Endodermal cell (in vitro differentiated cells): ENCODE measurements at regions not wholly inside any gene's neighbourhood (a gene's known extent, or its start where the extent isn't known, plus 50 kb on each side); places are given as distances from the start of the nearest gene placed in this dataset.

Experiments used
- DNase-seq: peaks from one replicate; pipeline ENCODE4 v3.0.0-alpha.2; 2017
- H3K27ac ChIP-seq: 2 replicates; pipeline ENCODE4 v1.5.1; 2013; ENCODE audit warnings: mild to moderate bottlenecking, low read depth, low read length, moderate library complexity
- H3K27me3 ChIP-seq: 2 replicates; pipeline ENCODE4 v1.6.1; 2013; ENCODE audit warnings: mild to moderate bottlenecking, low read length, moderate library complexity; ENCODE audit not compliant: insufficient read depth, control insufficient read depth, poor library complexity, severe bottlenecking
- H3K36me3 ChIP-seq: 2 replicates; pipeline ENCODE4 v1.7.0; 2013; ENCODE audit warnings: mild to moderate bottlenecking, low read length, moderate library complexity; ENCODE audit not compliant: control insufficient read depth, insufficient read depth
- H3K4me1 ChIP-seq: one replicate; pipeline ENCODE4 v1.7.0; 2013; ENCODE audit warnings: low read length; ENCODE audit not compliant: control insufficient read depth, insufficient read depth
- H3K4me3 ChIP-seq: 2 replicates; pipeline ENCODE4 v1.5.1; 2013; ENCODE audit warnings: mild to moderate bottlenecking, low read length, moderate library complexity
- H3K9ac ChIP-seq: 2 replicates; pipeline ENCODE4 v1.6.1; 2013; ENCODE audit warnings: mild to moderate bottlenecking, low read length, moderate library complexity; ENCODE audit not compliant: poor library complexity, severe bottlenecking; ENCODE audit errors: extremely low read depth
- H3K9me3 ChIP-seq: 2 replicates; pipeline ENCODE4 v1.6.1; 2013; ENCODE audit warnings: mild to moderate bottlenecking, low read length, moderate library complexity; ENCODE audit not compliant: control insufficient read depth
- H3K27ac Mint-ChIP-seq: 2 replicates; pipeline ENCODE4 v1.8.0; 2020; ENCODE audit warnings: mixed read lengths
- H3K27me3 Mint-ChIP-seq: 2 replicates; pipeline ENCODE4 v1.8.0; 2021; ENCODE audit warnings: mild to moderate bottlenecking, mixed read lengths; ENCODE audit not compliant: insufficient read depth
- H3K36me3 Mint-ChIP-seq: 2 replicates; pipeline ENCODE4 v1.8.0; 2020; ENCODE audit warnings: low read depth, mixed read lengths
- H3K4me1 Mint-ChIP-seq: 2 replicates; pipeline ENCODE4 v1.8.0; 2020; ENCODE audit warnings: mixed read lengths
- H3K4me3 Mint-ChIP-seq: 2 replicates; pipeline ENCODE4 v1.8.0; 2020; ENCODE audit warnings: mild to moderate bottlenecking, moderate library complexity, mixed read lengths
- H3K9me3 Mint-ChIP-seq: 2 replicates; pipeline ENCODE4 v1.8.0; 2020; ENCODE audit warnings: mild to moderate bottlenecking, mixed read lengths
- WGBS, 2 experiments: methylation state at CpG; one replicate each; pipeline versions ENCODE4 v1.1.5 to v1.1.7; 2013; ENCODE audit warnings: missing lambda C conversion rate in 2 of 2, mixed read lengths in 1 of 2; ENCODE audit not compliant: insufficient coverage in 1 of 2, insufficient read length in 1 of 2; 5-methylcytosine and 5-hydroxymethylcytosine counted together
- TF ChIP-seq, protein P1 (sequence below): fragments of 200-600 bp; sonication (generic); conservative IDR thresholded peaks from 2 replicates; pipeline ENCODE4 v1.5.0; 2021; ENCODE audit warnings: antibody characterized with exemption, mild to moderate bottlenecking

GRCh38 chr6:122007339-122007738 lies 392.1 kb upstream of the HSF2 start:
- TF ChIP-seq, protein P1, sequence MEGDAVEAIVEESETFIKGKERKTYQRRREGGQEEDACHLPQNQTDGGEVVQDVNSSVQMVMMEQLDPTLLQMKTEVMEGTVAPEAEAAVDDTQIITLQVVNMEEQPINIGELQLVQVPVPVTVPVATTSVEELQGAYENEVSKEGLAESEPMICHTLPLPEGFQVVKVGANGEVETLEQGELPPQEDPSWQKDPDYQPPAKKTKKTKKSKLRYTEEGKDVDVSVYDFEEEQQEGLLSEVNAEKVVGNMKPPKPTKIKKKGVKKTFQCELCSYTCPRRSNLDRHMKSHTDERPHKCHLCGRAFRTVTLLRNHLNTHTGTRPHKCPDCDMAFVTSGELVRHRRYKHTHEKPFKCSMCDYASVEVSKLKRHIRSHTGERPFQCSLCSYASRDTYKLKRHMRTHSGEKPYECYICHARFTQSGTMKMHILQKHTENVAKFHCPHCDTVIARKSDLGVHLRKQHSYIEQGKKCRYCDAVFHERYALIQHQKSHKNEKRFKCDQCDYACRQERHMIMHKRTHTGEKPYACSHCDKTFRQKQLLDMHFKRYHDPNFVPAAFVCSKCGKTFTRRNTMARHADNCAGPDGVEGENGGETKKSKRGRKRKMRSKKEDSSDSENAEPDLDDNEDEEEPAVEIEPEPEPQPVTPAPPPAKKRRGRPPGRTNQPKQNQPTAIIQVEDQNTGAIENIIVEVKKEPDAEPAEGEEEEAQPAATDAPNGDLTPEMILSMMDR, result no peak
- Histone ChIP-seq H3K9ac (no peak overlapping the region), H3K9me3 (no peaks in the 10 kb centered on the region), H3K4me1 (peaks cover 15% of the 10 kb centered on the region), H3K4me3 (peak overlapping the region; percentile 56), H3K27me3 (no peaks in the 10 kb centered on the region), H3K36me3 (no peaks in the 10 kb centered on the region), H3K27ac (peak overlapping the region; percentile 75)
- Mint-ChIP-seq H3K4me3 (peak overlapping the region; percentile 24), H3K4me1 (peaks cover 42% of the 10 kb centered on the region), H3K9me3 (no peaks in the 10 kb centered on the region), H3K36me3 (peaks cover 2% of the 10 kb centered on the region), H3K27ac (peak overlapping the region; percentile 96), H3K27me3 (no peaks in the 10 kb centered on the region)
- peak; percentile 70 for DNase-seq
- WGBS, 2 experiments, result 12% methylated on average over 1 of the region's 1 CpG; no CpG with 5 or more reads in 1 of the 2 experiments

- no peaks in the 10 kb centered on the region for H3K9me3 Mint-ChIP-seq
- peaks cover 15% of the 10 kb centered on the region for H3K4me1 ChIP-seq
- H3K27me3 ChIP-seq, result no peaks in the 10 kb centered on the region
- peaks cover 2% of the 10 kb centered on the region for H3K36me3 Mint-ChIP-seq
- no peaks in the 10 kb centered on the region for H3K36me3 ChIP-seq
- no peaks in the 10 kb centered on the region for H3K27me3 Mint-ChIP-seq
- peak; percentile 78 for DNase-seq
- H3K4me3 ChIP-seq, result peak overlapping the region; percentile 5
- H3K9me3 ChIP-seq, result no peaks in the 10 kb centered on the region
- 8 to 50% methylated on average over 2 to 5 of the region's 6 CpGs for WGBS, 2 experiments
- H3K9ac ChIP-seq, result peak overlapping the region; percentile 0
- no peak overlapping the region for H3K4me3 Mint-ChIP-seq
- peak overlapping the region; percentile 45 for H3K27ac ChIP-seq
- peaks cover 39% of the 10 kb centered on the region for H3K4me1 Mint-ChIP-seq
- TF ChIP-seq, protein P1, result no peak
- peak overlapping the region; percentile 68 for H3K27ac Mint-ChIP-seq
These were observed 391.1 kb upstream of the HSF2 start for GRCh38 chr6:122008101-122008999.

DNA sequence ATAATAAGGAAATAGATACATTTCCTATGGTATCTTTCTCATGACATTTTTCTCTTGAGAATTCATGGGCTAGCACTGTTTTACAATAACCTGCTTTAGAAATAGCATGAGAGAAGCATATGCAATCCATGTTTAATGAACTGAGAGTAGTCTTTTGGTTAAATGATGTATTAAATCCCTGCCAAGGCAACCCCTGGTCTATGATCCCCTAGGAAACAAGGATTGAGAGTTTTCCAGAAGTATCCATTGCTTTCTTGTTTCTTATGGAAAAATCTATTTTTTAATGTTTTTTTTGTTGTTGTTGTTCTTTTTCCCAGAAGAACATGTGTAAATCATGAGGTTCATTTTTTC lies 390.5 kb upstream of the HSF2 start:
- H3K27me3 Mint-ChIP-seq, result no peaks in the 10 kb centered on the region
- no peak overlapping the region for H3K4me3 Mint-ChIP-seq

More for the DNA sequence above, 390.5 kb upstream of the HSF2 start:
- Mint-ChIP-seq H3K4me1 (peaks cover 39% of the 10 kb centered on the region), H3K36me3 (peaks cover 2% of the 10 kb centered on the region), H3K9me3 (no peaks in the 10 kb centered on the region), H3K27ac (peak overlapping the region; percentile 68)
- H3K4me3 ChIP-seq, result peak overlapping the region; percentile 5
- no peak overlapping the region for H3K9ac ChIP-seq
- DNase-seq, result no peak
- no peaks in the 10 kb centered on the region for H3K9me3 ChIP-seq
- H3K36me3 ChIP-seq, result no peaks in the 10 kb centered on the region
- no peak overlapping the region for H3K27ac ChIP-seq
- peaks cover 15% of the 10 kb centered on the region for H3K4me1 ChIP-seq
- TF ChIP-seq, protein P1, result no peak
- no peaks in the 10 kb centered on the region for H3K27me3 ChIP-seq
